Fibroblast of villous mesenchyme (primary cell): ENCODE measurements at regions not wholly inside any gene's neighbourhood (a gene's known extent, or its start where the extent isn't known, plus 50 kb on each side); places are given as distances from the start of the nearest gene placed in this dataset.
A peak's percentile ranks its signal among the peaks of the same experiment; 100 is the strongest.

Experiments used
- DNase-seq: peaks from one replicate; pipeline ENCODE4 v3.0.0-alpha.2; 2010; ENCODE audit warnings: low read depth
- H3K4me3 ChIP-seq: 2 replicates; pipeline ENCODE4 v1.5.1; 2011; ENCODE audit warnings: low read depth, mild to moderate bottlenecking, low read length
- CTCF ChIP-seq: IDR thresholded peaks from 2 replicates; pipeline ENCODE4 v1.5.1; 2012; ENCODE audit warnings: low read depth, mild to moderate bottlenecking, low read length; ENCODE audit not compliant: insufficient read depth

- TF ChIP-seq CTCF = no peak
- no peak overlapping the region for H3K4me3 ChIP-seq
- peak; percentile 64 for DNase-seq
Observed at GRCh38 chr2:57936216-57936615, 110.4 kb upstream of the VRK2 start.

- no peak for TF ChIP-seq CTCF
- no peak overlapping the region for H3K4me3 ChIP-seq
- peak; percentile 79 for DNase-seq
Observed at GRCh38 chr2:57937456-57937855, 109.2 kb upstream of the VRK2 start.

GRCh38 chr2:57941816-57942215 is 104.8 kb upstream of the VRK2 start:
- DNase-seq = no peak
- TF ChIP-seq CTCF = no peak
- H3K4me3 ChIP-seq = no peak overlapping the region

GRCh38 chr2:57943315-57943714 is 103.3 kb upstream of the VRK2 start:
- TF ChIP-seq CTCF = no peak
- H3K4me3 ChIP-seq = no peak overlapping the region
- DNase-seq = peak; percentile 73

- TF ChIP-seq CTCF = no peak
- no peak overlapping the region for H3K4me3 ChIP-seq
- no peak for DNase-seq
Observed at GRCh38 chr2:57947398-57947797, 99.2 kb upstream of the VRK2 start.

- H3K4me3 ChIP-seq = no peak overlapping the region
- no peak for DNase-seq
- TF ChIP-seq CTCF = no peak
Observed at GRCh38 chr2:57954020-57954419, 92.6 kb upstream of the VRK2 start.

GRCh38 chr2:57957238-57957637 is 89.4 kb upstream of the VRK2 start:
- no peak for TF ChIP-seq CTCF
- no peak for DNase-seq
- no peak overlapping the region for H3K4me3 ChIP-seq
